Adipocyte (in vitro differentiated cells): ENCODE measurements at regions not wholly inside any gene's neighbourhood (a gene's known extent, or its start where the extent isn't known, plus 50 kb on each side); places are given as distances from the start of the nearest gene placed in this dataset.

ENCODE experiments used
- DNase-seq: peaks from one replicate; pipeline ENCODE4 v3.0.0-alpha.2; 2015; ENCODE audit warnings: low read depth
- H3K27me3 ChIP-seq: replicated peaks from 2 replicates; pipeline ENCODE4 v1.7.0; 2013; ENCODE audit warnings: mild to moderate bottlenecking, low read length, moderate library complexity; ENCODE audit not compliant: control insufficient read depth, insufficient read depth
- H3K36me3 ChIP-seq: 2 replicates; pipeline ENCODE4 v1.7.0; 2013; ENCODE audit warnings: low read length, mild to moderate bottlenecking, moderate library complexity; ENCODE audit not compliant: control insufficient read depth, insufficient read depth, severe bottlenecking
- H3K4me1 ChIP-seq: 2 replicates; pipeline ENCODE4 v1.7.0; 2013; ENCODE audit warnings: mild to moderate bottlenecking, low read length, moderate library complexity; ENCODE audit not compliant: control insufficient read depth, insufficient read depth
- H3K4me3 ChIP-seq: 2 replicates; pipeline ENCODE4 v1.7.0; 2013; ENCODE audit warnings: mild to moderate bottlenecking, low read length, moderate library complexity
- H3K9ac ChIP-seq: 2 replicates; pipeline ENCODE4 v1.7.0; 2013; ENCODE audit warnings: mild to moderate bottlenecking, low read length, moderate library complexity
- H3K9me3 ChIP-seq: 2 replicates; pipeline ENCODE4 v1.7.0; 2013; ENCODE audit warnings: mild to moderate bottlenecking, low read length, moderate library complexity; ENCODE audit not compliant: control insufficient read depth

GRCh38 chr17:79366988-79367571, 243.8 kb downstream of the RBFOX3 start:
- H3K27me3 ChIP-seq, result peaks cover 37% of the 10 kb centered on the region
- no peaks in the 10 kb centered on the region for H3K9me3 ChIP-seq
- DNase-seq, result no peak
- H3K9ac ChIP-seq, result no peak overlapping the region
- H3K4me3 ChIP-seq, result no peak overlapping the region
- no peaks in the 10 kb centered on the region for H3K36me3 ChIP-seq
- no peaks in the 10 kb centered on the region for H3K4me1 ChIP-seq

GRCh38 chr17:79365836-79366770, 244.7 kb downstream of the RBFOX3 start:
- Histone ChIP-seq H3K9ac (no peak overlapping the region), H3K27me3 (peaks cover 39% of the 10 kb centered on the region), H3K36me3 (no peaks in the 10 kb centered on the region), H3K9me3 (no peaks in the 10 kb centered on the region), H3K4me1 (no peaks in the 10 kb centered on the region), H3K4me3 (no peak overlapping the region)
- no peak for DNase-seq

- no peaks in the 10 kb centered on the region for H3K9me3 ChIP-seq
- H3K9ac ChIP-seq, result no peak overlapping the region
- H3K4me3 ChIP-seq, result no peak overlapping the region
- no peaks in the 10 kb centered on the region for H3K36me3 ChIP-seq
- no peaks in the 10 kb centered on the region for H3K4me1 ChIP-seq
- peaks cover 42% of the 10 kb centered on the region for H3K27me3 ChIP-seq
- no peak for DNase-seq
Observed at GRCh38 chr17:79365351-79365750, 245.5 kb downstream of the RBFOX3 start.

- no peaks in the 10 kb centered on the region for H3K9me3 ChIP-seq
- H3K36me3 ChIP-seq, result no peaks in the 10 kb centered on the region
- no peak overlapping the region for H3K4me3 ChIP-seq
- no peak for DNase-seq
- H3K4me1 ChIP-seq, result no peaks in the 10 kb centered on the region
- peaks cover 42% of the 10 kb centered on the region for H3K27me3 ChIP-seq
- H3K9ac ChIP-seq, result no peak overlapping the region
Observed at GRCh38 chr17:79364315-79365094, 246.3 kb downstream of the RBFOX3 start.

- Histone ChIP-seq H3K4me1 (no peaks in the 10 kb centered on the region), H3K4me3 (no peak overlapping the region), H3K36me3 (no peaks in the 10 kb centered on the region), H3K27me3 (peaks cover 48% of the 10 kb centered on the region), H3K9ac (no peak overlapping the region), H3K9me3 (no peaks in the 10 kb centered on the region)
- DNase-seq, result no peak
Observed at GRCh38 chr17:79363552-79364275, 247.1 kb downstream of the RBFOX3 start.

- H3K4me3 ChIP-seq, result no peak overlapping the region
- H3K36me3 ChIP-seq, result no peaks in the 10 kb centered on the region
- no peak for DNase-seq
- no peak overlapping the region for H3K9ac ChIP-seq
- H3K27me3 ChIP-seq, result peaks cover 51% of the 10 kb centered on the region
- no peaks in the 10 kb centered on the region for H3K4me1 ChIP-seq
- H3K9me3 ChIP-seq, result no peaks in the 10 kb centered on the region
Observed at GRCh38 chr17:79362772-79363305, 248.0 kb downstream of the RBFOX3 start.

GRCh38 chr17:79361873-79362771, 248.7 kb downstream of the RBFOX3 start:
- no peaks in the 10 kb centered on the region for H3K36me3 ChIP-seq
- H3K4me3 ChIP-seq, result no peak overlapping the region
- no peak overlapping the region for H3K9ac ChIP-seq
- no peaks in the 10 kb centered on the region for H3K4me1 ChIP-seq
- no peaks in the 10 kb centered on the region for H3K9me3 ChIP-seq
- H3K27me3 ChIP-seq, result peaks cover 48% of the 10 kb centered on the region
- no peak for DNase-seq

GRCh38 chr17:79361221-79361734, 249.6 kb downstream of the RBFOX3 start:
- Histone ChIP-seq H3K4me3 (no peak overlapping the region), H3K4me1 (no peaks in the 10 kb centered on the region), H3K36me3 (no peaks in the 10 kb centered on the region), H3K27me3 (peaks cover 41% of the 10 kb centered on the region), H3K9ac (no peak overlapping the region), H3K9me3 (no peaks in the 10 kb centered on the region)
- no peak for DNase-seq

GRCh38 chr17:79360196-79360595, 250.7 kb downstream of the RBFOX3 start:
- Histone ChIP-seq H3K9ac (no peak overlapping the region), H3K4me3 (no peak overlapping the region), H3K4me1 (no peaks in the 10 kb centered on the region), H3K36me3 (no peaks in the 10 kb centered on the region), H3K27me3 (peaks cover 37% of the 10 kb centered on the region), H3K9me3 (no peaks in the 10 kb centered on the region)
- DNase-seq, result no peak
